DMS79 (cell line): ENCODE measurements at regions not wholly inside any gene's neighbourhood (a gene's known extent, or its start where the extent isn't known, plus 50 kb on each side); places are given as distances from the start of the nearest gene placed in this dataset.

ENCODE experiments used
- DNase-seq: peaks from one replicate; lab custom pipeline; 2025; lab: John Stamatoyannopoulos, UW

DNA sequence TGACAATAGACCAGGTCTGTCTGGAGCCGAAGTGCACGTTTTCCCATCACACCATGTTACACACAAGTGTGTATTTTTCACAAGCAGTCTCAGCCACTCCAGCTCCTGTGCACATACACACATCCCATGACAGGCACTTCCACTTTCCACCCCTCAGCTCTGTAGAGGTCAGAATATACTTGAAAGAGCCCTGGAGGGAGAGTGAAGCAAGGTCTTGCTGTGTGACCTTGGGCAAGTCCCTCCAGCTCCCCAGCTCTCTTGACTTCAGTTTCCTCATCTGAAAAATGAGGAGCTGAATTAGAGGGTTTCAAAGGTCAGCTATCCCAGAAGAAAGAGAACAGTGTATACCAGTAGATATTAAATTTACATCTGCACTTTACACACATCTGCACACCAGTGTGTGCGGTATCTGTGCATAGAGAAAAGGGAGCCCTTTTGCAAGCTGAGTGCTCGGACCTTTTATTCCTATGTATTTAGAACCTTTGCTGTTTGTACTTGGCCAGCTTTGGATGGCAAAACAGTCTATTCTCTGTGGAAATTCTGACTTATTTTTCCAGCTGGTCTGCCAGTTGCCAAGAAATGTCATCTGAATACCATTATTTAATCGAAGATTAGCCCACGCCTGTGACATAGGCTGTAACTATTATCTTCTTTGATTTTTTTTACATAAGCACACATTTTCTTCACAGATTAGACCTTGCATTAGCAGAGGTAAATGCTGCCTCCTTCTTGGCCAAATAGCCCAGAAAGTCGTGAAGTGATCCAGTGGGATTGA is 528.0 kb downstream of the BNC2 start:
- DNase-seq, result no peak

DNA sequence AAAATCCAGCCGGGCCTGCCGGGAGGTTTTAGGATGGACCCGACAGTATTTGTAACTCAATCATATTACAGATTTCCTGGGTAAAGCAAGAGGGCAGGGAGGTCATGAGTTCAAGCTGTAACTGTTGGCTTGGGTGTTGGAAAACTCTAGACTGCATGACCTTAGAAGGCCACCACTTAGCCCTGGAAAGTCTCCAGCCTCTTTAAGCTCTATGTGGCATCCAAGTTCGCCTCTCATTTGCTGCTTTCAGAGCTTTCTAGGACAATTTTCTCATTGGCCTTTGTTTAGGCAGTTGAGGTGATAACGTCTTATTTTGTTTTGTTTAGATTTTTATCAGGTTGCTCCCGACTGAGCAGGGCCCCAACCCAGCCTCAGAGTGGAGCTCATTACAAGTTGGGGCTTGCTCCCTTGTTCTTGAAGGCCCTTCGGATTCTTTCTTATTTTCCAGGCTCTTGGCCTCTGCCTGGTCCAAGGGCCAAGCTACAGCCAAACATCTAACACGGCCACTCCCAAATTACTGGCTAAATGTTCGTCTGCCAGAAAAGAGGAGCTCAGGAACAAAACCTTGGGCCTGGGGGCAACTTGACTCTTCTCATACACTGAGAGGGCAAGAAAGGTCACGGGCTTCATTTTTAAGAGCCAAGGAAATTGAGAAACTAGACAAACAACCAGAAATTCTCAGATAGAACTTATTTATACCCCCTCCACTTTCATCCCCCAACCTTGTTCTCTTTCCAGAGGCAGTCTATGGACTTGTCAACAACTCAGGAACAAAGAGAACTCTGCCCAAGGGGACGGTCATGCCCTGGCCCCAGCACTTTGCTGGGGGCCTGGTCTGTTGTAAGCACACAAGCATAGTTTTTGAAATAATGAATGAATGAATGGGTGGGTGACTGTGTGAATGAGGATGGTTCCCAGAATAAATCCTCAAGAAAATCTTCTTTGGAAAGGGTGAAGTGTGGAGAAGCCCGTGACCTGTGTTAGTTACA is 526.9 kb downstream of the BNC2 start:
- no peak for DNase-seq

DNA sequence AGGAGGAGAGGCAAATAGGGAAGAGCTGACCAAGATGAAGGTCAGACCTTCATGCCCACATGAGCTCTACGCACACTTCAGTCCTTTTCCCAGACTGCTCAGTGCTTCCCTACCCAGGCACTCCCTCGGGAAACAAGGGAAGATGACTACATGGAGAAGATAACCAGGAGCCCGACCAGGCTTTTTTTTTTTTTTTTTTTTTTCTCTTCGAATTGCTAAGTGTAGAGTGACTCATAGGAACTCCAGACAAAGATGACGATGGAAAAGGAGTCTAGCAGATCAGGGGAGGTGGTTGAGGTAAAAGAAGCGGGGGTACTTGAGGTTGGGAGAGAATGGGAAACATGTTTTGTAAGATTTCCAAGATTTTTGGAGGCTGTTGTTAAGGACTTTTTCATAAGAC is 526.1 kb downstream of the BNC2 start:
- no peak for DNase-seq

DNA sequence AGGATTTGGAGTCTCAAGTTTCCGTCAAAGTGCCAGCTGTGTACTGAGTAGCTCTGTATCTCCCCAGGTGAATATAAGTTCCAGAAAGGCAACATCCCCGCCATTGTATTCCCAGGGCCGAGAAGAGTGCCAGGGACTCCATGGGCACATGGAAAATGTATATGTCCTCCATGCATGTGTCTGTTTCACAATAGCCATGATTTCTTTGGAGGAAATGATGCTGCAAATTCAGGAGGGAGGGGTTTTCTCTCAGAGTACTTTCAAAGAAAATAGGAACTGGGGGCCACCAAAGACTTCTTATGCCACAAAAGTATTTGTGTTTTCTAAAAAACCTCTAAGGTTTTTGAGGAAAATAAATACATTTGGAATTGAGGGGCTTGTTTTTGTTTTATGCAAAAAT is 524.6 kb downstream of the BNC2 start:
- DNase-seq, result no peak

DNA sequence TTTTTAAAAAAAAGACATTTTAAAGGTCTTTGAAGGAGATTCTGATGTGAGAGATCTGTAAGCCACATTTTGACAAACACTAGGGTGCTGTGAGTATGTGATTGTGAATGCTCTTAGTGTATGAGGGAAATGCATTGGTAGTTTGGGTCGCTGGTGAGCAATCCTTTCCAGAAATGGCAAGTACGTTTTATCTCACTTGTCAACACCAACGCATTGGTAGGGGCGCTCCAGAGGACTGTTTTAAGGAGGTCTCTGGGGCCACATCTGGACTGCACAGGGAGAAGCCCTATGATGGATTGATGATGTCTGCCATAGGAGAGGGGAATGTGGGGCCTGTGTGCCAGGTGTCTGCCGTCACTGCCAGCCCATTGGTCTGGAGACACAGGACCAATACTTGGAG is 522.6 kb downstream of the BNC2 start:
- DNase-seq, result no peak

DNA sequence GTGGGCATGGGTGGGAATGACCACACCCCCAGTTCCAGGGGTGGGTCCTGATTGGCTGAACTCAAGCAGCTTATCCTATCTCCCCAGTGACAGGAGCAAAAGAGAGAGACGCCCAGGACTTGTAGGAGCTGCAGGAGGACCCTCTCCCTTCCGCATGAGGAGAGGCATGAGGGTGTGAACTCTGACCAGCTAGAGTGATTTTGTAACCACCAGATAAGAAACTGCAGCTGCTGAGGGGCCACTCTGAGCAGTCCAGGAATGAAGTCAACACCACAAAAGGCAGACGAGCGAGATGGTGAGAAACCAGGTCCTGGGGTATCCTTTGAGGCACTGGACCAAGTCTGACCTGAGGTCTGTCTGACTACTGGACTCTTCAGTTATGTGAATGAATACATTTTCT is 521.9 kb downstream of the BNC2 start:
- no peak for DNase-seq

DNA sequence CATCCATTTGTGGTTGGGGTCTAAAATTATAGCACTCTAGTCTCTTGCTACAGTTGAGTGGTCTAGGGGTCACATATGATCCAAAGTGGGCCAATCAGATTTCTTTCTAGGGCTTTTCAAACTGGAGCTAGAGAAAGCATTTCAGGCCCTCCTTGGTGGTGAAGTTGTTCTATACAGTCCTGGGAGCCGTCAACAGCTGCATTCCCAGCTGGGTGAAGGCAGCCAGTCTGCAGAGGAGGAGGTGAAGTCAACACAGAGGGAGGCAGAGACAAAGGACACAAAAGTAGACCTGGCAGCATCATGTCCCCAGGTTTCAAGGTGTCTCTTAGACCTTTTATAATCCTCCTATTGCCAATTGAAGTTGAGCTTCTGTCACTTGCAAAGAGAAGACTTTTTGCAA is 518.2 kb downstream of the BNC2 start:
- no peak for DNase-seq

DNA sequence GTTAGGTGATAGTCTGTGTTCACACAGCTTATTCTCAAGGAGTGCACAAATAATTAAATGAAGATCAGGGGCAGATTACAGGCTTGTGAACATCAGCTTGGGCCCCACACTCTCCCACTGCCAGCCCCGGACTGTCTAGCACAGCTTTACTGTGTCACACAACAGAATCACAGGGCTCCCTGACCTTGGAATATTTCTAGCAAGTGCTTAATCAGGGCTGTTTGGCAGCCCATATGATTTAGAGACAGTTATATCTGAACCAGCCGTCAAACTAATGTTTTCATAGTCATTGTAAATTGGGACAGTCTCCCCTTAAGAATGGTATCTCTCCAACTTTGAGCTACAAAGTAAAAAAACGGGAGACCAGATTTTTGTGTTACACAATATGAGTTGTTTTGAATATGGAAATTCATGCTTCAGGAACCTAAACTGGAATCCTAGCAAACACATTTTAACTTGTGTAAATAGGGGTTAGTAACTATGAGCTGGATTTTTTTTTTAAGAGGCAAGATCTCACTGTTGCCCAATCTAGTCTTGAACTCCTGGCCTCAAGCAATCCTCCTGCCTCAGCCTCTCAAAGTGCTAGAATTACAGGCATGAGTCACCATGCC is 517.6 kb downstream of the BNC2 start:
- DNase-seq, result no peak

DNA sequence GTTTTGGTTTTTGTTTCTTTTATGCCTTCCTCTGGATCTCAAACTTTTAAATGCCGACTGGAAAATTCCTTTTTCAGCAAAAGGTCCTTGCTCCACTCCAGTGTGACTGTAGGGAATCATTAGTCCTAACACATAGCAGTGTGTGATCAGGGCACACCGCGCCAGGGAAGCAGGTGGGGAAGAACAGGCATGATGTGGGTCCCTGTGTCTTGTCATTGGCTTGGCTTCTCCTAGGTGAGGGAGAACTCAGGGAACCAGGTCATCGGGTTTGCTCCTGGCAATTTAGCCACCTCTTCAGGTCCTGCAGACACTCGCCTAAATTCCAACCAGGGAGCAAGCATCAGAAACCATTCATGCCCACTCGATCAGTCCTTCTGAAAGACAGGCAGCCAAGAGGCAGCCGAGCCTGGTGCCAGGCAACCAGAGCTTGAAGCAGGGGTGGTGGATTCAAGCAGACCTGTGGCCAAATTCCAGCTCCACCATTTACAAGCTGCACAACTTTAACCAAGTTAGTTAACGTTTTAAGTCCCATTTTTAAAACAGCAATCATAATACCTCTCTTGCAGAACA is 514.2 kb downstream of the BNC2 start:
- no peak for DNase-seq

DNA sequence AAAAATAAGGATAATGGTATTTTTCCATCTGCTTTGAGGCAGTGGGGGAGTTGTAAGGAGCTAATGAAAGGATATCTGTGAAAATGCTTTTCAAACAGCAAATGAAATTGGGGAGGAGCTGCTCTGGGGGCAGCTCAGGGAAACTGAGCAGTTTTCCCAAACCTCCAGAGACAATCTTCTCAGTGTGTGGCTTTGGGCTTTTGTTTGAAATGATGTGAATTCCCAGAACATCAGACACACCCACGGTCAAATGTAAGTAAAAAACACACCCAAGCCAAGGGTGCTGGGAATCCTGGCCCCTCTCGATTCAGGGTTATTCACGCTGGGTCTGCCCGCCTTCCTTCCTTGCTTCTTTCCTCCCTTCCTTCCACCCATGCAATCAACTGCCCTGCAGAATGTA is 512.6 kb downstream of the BNC2 start:
- no peak for DNase-seq

DNA sequence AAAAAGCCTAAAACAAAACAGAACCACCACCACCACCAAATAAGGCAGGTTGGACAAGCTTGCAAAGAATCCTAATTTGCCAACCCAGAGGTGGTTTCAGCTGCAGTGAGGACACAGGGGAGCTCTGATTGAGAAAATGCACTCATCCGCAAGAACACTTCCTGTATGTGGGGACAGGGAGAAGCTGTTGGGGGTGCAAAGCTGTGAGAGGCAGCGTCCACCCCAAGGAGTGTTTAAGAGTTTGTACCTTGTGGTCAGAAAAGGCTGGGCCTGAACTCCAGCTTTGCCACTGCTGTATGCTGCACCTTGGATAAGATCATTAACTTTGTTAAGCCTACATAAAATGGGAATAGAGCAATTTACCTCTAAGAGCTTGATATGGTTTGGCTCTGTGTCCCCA is 511.7 kb downstream of the BNC2 start:
- no peak for DNase-seq
